GM19452 (cell line): ENCODE measurements at regions not wholly inside any gene's neighbourhood (a gene's known extent, or its start where the extent isn't known, plus 50 kb on each side); places are given as distances from the start of the nearest gene placed in this dataset.

Source experiments
- ATAC-seq: cut with Tn5 transposase; IDR thresholded peaks from one replicate; pipeline ENCODE4 v1.9.1; 2021; ENCODE audit not compliant: unreplicated experiment

- ATAC-seq: no peak
Measured at GRCh38 chr9:88753691-88754367, 218.9 kb downstream of the NXNL2 start.

GRCh38 chr9:88754452-88754851 is 219.5 kb downstream of the NXNL2 start:
- ATAC-seq: no peak

- no peak for ATAC-seq
Measured at GRCh38 chr9:88754886-88755285, 219.9 kb downstream of the NXNL2 start.

- no peak for ATAC-seq
Measured at GRCh38 chr9:88757406-88758010, 222.5 kb downstream of the NXNL2 start.

- no peak for ATAC-seq
Measured at GRCh38 chr9:88759364-88759763, 224.4 kb downstream of the NXNL2 start.

GRCh38 chr9:88766778-88767503 is 224.3 kb upstream of the S1PR3 start:
- no peak for ATAC-seq

GRCh38 chr9:88767504-88767790 is 223.8 kb upstream of the S1PR3 start:
- ATAC-seq: no peak

GRCh38 chr9:88772575-88772974 is 218.7 kb upstream of the S1PR3 start:
- ATAC-seq: no peak

GRCh38 chr9:88773126-88773525 is 218.1 kb upstream of the S1PR3 start:
- no peak for ATAC-seq

- ATAC-seq: no peak
Measured at GRCh38 chr9:88773627-88774244, 217.5 kb upstream of the S1PR3 start.

- no peak for ATAC-seq
Measured at GRCh38 chr9:88775037-88775471, 216.2 kb upstream of the S1PR3 start.

GRCh38 chr9:88775559-88775958 is 215.7 kb upstream of the S1PR3 start:
- no peak for ATAC-seq

- ATAC-seq: no peak
Measured at GRCh38 chr9:88775966-88776365, 215.3 kb upstream of the S1PR3 start.

- ATAC-seq: no peak
Measured at GRCh38 chr9:88776717-88777497, 214.4 kb upstream of the S1PR3 start.

GRCh38 chr9:88777498-88778312 is 213.6 kb upstream of the S1PR3 start:
- ATAC-seq: no peak

- ATAC-seq: no peak
Measured at GRCh38 chr9:88781628-88782391, 209.5 kb upstream of the S1PR3 start.

- no peak for ATAC-seq
Measured at GRCh38 chr9:88782931-88783710, 208.1 kb upstream of the S1PR3 start.

- no peak for ATAC-seq
Measured at GRCh38 chr9:88783711-88784083, 207.6 kb upstream of the S1PR3 start.

GRCh38 chr9:88784960-88785359 is 206.3 kb upstream of the S1PR3 start:
- ATAC-seq: no peak
